SK-N-SH (cell line): ENCODE measurements at regions not wholly inside any gene's neighbourhood (a gene's known extent, or its start where the extent isn't known, plus 50 kb on each side); places are given as distances from the start of the nearest gene placed in this dataset.

Experiments used
- CTCF ChIP-seq: fragments of 200-600 bp; sonication (generic); IDR thresholded peaks from 2 replicates; pipeline ENCODE4 v1.6.1; 2017; ENCODE audit warnings: antibody characterized with exemption, mild to moderate bottlenecking, moderate library complexity
- MAX ChIP-seq: IDR thresholded peaks from 2 replicates; pipeline ENCODE4 v1.4.0; 2012; ENCODE audit warnings: low read depth
- MEF2A ChIP-seq: IDR thresholded peaks from 2 replicates; pipeline ENCODE4 v1.4.0; 2012; ENCODE audit warnings: low read depth, borderline replicate concordance
- POLR2AphosphoS5 ChIP-seq: IDR thresholded peaks from 2 replicates; pipeline ENCODE4 v1.6.1; 2012; ENCODE audit warnings: low read depth, low read length
- RAD21 ChIP-seq: IDR thresholded peaks from 2 replicates; pipeline ENCODE4 v1.6.1; 2012; ENCODE audit warnings: mild to moderate bottlenecking, low read length
- REST ChIP-seq: IDR thresholded peaks from 2 replicates; pipeline ENCODE4 v1.6.1; 2012; ENCODE audit warnings: mild to moderate bottlenecking, low read depth, low read length, moderate library complexity

- TF ChIP-seq REST: no peak
- TF ChIP-seq POLR2AphosphoS5: no peak
- no peak for TF ChIP-seq RAD21
- no peak for TF ChIP-seq MEF2A
- no peak for TF ChIP-seq CTCF
- TF ChIP-seq MAX: no peak
Measured at GRCh38 chr7:131015657-131015958, 281.6 kb upstream of the KLF14 start.
